GM19468 (cell line): ENCODE measurements at regions not wholly inside any gene's neighbourhood (a gene's known extent, or its start where the extent isn't known, plus 50 kb on each side); places are given as distances from the start of the nearest gene placed in this dataset.
"Not testable (repeated sequence)": the region's sequence is repeated elsewhere in the genome, so short reads cannot be mapped to it uniquely, and the experiment has no call there.

Experiments
- ATAC-seq: cut with Tn5 transposase; IDR thresholded peaks from one replicate; pipeline ENCODE4 v1.9.1; 2021; ENCODE audit warnings: mild to moderate bottlenecking, moderate library complexity, moderate number of reproducible peaks; ENCODE audit not compliant: unreplicated experiment; ENCODE audit errors: extremely low read depth

DNA sequence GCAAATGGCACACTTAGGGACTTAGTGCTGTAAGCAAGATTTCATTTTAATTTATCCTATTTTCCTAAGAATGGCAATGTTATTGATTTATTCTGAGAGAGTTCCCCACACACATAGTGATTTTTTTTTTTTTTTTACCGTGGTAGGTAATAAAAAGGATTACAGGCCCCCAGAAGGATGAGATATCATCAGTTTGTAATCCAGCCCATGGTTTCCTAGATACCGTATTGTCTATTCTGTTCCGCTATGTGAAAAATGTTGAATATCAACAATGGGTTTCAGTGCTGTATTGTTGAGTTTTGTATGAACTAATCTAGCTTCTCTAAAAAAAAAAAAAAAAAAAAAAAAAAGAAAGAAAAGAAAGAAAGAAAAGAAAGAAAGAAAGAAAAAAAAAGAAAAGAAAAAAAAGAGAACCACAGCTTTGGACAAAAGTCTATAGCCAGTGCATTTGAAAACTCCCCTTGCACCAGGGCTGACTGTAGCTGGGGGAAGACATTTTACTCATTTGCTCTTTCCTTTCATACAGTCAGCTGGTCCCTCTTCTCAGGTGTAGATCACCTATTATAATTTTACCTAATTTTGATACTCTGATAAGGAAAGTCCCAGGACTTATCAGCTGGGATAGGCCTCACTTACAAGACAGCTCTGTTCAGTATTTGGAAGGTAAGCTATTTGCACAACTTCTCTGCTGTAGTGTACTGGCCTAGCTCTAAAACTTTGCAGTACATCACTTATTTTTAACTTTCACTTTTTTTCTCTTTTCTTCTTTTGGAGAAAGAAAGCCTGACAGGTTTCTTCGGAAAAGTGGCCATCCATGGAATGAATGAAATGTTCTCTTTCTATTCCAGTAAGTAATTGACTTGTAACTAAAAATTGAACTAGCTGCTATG lies 101.4 kb upstream of the SOX2 start:
- no peak for ATAC-seq

DNA sequence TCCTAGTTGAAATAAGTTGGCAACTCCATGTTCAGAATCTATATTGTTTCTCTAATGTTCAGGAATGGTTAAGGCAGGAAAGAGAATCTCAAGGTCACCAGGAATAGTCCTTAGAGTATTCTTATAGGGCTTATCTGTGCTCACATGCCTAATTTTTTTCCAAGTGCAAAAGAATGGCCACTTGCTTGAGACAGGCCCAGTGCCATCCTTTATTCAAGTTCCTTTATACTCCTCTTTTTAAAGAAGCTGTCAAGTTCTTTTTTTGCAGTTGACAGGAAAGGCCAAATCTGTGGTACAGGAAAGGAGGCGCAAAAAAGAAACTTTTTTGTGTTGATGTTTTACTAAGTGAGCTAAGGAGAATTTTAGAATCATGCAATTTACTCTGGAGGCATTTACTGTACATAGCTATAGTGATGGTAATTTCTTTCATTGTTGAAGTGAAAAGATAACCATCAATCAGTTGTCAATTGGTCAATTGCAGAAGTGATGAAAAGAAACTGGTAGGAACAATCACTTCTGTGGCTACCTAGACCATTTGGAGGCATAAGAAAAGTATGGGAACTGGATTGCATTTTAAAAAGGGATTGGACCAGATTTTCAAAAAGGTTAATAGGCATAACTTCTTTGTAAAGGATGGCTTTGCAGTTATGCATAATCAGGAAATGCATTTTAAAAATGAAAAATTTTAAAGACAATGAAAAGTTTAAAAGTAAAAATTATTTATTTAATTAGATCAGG lies 102.5 kb upstream of the SOX2 start:
- ATAC-seq = no peak

DNA sequence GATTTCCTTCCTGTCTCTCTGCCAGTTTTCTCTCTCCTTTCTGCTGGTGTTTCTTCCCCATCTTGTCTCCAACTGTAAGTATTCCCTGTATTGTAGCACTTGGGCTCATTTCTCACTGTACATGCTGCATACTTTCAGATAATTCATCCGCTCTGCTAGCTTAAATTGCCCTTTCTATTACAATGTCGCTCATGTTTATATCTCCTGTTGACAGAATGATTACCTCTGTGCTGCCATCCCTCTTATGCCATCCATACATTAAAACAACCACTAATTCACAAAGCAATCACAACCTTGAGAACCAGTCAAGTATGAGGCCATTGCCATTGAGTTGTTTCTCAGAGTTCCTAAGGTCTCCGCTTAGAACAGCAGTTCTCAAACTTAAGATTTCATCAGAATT lies 107.5 kb upstream of the SOX2 start:
- ATAC-seq = no peak

DNA sequence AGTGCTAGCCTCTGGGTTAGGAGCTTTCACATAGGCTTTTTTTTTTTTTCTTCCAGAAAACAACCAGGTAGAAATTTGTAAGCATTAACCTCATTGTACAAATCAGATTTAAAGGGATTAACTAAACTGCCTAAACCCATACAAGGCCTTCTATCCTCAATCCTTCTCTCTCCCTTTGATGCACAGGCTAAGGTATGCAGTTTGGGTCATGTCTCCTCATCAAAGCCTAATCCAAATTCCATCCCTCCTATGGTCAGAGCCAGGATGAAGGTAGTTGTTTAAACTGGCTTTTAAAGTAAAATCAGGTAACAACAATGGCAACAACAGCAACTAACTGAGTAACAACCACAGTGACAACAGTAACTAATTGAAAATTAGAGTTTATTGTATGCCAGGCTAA lies 115.6 kb upstream of the SOX2 start:
- no peak for ATAC-seq

DNA sequence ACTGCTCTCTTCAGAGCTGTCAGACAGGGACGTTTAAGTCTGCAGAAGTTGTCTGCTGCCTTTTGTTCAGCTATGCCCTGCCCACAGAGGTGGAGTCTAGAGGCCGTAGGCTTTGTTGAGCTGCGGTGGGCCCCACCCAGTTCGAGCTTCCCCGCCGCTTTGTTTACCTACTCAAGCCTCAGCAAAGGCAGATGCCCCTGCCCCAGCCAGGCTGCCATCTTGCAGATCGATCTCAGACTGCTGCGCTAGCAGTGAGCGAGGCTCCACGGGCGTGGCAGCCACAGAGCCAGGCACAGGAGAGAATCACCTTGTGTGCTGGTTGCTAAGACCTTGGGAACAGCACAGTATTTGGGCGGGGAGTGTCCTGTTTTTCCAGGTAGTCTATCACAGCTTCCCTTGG lies 120.8 kb upstream of the SOX2 start:
- not testable (repeated sequence) for ATAC-seq

DNA sequence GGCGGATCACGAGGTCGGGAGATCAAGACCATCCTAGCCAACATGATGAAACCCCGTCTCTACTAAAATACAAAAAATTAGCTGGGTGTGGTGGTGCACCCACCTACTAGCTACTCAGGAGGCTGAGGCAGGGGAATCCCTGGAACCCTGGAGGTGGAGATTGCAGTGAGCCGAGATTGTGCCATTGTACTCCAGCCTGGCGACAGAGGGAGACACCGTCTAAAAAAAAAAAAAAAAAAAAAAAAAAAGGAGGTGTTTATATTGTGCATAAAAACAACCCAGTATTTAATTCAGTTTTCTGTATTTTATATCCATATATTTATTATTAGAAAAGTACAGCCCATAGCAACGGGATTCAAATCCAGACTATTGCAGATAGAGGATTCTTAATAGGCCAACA lies 129.1 kb upstream of the SOX2 start:
- no peak for ATAC-seq

DNA sequence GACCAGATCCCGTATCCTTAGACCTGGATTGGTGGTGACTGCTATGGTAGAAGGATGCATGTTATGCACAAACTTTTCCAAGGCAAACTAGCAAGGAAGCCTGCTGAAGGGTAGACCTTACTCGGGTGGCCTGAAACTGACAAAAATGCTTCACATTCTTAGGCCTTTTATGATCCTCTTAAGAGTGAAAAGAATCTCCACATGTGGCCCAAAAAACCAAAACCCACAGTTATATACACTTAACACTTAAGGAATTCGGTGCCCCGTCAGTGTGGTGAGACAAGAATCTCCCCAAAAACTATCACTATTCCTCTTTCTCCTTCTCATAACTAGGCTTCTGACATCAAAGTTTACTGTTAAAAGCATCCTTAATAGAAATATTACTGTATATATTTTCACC lies 130.1 kb upstream of the SOX2 start:
- no peak for ATAC-seq

DNA sequence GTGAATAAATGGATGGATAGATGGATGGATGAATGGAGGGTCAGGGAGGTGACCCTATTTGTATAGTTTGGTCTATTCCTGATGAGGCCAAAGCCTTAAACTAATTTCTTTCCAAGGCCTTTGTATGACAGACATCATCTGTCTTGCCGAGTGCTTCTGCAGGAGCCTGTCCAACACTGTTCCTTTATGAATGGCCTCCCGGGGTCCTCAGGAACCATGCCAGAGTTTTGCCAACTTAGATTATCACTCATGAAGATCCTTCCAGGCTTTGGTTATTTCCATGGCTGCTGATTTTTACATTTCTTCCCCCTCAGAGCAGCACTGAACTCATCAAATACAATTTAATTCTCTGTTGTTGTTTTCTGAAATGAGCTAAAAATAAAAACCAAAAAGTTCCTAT lies 133.0 kb upstream of the SOX2 start:
- no peak for ATAC-seq

DNA sequence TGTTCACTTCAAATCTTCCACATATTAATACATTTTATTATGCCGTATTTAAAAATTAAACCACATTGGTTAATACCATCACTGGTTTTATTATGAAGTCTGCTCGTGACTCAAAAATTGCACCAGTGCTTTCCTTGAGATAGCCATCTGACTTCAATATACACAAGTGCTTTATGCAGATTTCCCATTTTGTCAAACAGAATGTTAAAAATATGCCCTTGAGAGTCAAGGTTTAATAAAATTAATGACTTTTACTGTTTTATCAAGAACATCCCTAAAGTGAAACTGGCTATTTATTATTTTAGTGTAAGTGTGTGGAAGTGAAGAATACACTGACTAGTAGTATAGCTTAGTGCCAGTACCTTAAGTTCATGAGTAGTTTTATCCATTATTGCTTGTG lies 139.3 kb upstream of the SOX2 start:
- ATAC-seq = no peak

DNA sequence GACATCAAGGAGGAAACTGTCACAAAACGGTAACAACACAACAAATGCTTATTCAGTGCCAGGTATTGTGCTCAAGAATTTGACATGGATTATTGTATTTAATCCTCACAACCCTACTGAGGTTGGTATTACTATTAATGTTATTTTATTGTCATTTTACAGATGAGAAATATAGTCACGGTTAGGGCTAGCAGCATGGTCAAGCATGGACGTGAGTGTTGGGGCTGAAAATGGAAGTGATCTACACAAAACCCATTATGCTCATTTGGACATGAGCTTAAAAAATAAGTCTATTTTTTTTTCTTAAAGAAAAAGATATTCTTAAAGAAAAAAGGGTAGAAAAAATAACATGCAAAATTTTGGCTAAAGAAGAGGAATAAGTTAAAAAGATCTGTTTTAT lies 141.3 kb upstream of the SOX2 start:
- ATAC-seq = no peak

DNA sequence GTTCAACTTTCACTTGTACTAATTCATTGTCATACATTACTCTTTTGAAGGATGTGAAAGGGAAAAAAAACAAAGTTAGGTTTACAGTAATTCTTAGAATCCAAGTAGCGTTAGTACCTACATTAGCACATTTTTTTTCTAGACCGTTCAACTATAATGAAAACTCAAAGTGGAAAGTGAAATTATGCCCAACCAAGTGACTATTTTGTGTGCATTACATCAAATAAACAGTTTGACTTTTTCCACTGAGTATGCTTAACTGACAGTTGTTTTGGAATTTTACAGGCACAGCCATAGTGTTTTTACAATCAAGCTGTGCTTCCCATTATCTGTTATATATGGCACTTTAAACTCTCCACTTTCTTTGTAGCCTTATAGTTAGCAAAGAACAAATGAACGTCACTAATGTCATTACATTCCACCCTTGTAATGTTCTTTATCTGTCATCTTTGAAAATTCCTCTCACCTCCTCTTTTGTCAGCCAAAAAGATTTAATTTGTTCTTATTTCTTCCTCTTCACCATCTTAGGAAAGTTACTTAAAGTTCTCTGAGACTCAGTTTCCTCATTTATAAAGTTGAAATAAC lies 142.3 kb upstream of the SOX2 start:
- no peak for ATAC-seq

DNA sequence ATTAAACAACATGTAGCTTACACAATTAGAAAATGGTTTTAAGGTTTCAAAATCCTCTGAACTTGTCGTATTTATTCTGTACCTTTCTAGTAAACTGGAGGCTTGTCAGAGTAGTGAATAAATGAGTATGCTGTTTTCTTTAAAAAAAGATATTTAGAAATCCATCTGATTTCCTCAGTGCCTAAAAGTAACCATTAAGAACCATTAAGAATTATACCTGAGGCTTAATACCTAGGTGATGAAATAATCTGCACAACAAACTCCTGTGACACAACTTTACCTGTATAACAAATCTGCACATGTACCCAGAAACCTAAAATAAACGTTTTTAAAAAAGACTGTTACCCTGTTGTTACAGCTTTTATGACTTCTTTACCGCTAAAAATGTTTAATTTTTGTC lies 143.0 kb upstream of the SOX2 start:
- ATAC-seq = no peak

DNA sequence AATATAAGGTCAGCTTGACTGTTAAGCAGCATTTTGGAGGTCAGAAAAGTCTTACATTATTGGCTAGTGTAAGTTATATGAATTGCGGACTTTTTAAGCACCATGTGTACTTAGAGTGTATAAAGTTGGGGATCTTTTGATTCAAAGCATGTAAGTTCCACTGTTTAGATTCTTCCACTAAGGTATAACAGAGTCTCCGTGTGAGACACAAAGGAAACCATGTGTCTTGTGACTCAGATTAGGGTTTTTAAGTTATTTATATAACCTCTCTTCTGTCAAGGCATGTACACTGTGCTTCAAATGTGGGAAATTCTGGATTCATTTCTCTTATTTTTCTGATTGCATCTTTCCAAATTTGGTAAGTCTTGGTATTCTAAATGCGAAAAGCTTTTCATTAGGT lies 143.5 kb upstream of the SOX2 start:
- ATAC-seq = no peak

DNA sequence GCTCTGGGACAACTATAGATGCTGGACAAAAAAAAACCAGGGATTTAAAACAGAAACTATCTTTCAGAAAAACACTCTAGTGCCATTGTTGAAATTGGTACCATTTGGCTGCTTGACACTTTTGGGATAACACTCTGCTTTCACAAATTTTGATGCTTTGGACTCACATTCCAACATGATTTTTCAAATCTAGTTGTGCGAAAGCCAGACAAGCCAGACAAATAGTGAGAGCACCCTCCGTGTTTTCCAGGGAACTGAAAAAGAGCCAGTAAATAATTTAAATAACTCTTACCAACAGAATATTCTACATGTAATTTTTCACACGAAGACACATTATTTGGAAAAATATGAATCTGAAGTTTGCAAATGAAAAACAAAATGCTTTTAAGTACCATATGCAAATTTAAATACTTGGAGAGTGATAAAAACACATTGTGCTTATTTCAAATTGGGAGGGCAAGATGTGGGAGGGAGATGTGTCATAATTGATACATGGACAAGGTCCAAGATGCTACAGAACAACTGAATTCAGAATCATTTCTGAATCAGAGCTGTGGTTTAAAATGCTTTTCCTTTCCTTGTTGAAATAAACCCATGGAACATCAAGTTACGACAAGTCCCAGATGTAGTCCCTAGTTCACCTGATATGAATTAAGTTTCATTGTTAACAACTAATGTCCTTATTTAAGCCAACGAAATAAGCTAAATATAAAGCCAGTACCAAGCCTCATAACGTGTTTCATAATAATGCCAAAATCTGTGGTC lies 144.2 kb upstream of the SOX2 start:
- ATAC-seq = no peak

DNA sequence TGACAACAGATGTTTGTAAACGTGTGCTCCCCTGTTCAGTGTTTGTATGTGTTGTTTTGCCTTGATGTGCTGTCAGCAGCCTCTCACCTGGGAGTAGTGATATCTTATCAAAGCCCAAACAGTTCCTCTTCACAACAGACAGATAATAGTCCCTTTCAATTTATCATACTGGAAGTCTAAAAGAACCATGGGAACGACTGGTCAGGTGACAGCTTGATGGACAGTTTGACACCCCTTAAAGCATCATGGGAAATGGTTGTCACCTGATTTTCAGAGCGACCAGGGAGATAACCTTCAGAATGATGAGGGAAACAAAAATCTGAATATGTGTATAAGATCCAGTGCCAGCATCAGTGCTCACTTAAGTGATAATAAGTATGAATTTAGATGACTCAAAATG lies 146.3 kb upstream of the SOX2 start:
- ATAC-seq = no peak

DNA sequence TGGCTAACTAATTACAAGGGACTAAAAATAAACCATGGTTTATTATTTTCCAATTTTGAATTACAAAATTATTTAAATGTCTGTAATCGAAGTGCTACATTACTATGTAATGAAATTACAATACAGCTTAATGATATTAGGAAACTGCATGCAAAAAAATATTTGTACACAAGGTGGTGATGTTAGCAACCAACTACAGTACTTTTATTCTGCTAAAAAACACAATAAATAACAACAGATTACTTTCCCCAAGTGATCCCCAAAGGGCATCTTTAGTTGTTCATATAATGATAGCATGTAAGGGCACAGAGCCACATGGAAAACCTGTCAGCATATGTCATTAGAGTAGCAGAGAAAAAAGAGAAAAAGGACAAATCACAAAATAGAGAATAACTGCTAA lies 147.5 kb upstream of the SOX2 start:
- no peak for ATAC-seq

DNA sequence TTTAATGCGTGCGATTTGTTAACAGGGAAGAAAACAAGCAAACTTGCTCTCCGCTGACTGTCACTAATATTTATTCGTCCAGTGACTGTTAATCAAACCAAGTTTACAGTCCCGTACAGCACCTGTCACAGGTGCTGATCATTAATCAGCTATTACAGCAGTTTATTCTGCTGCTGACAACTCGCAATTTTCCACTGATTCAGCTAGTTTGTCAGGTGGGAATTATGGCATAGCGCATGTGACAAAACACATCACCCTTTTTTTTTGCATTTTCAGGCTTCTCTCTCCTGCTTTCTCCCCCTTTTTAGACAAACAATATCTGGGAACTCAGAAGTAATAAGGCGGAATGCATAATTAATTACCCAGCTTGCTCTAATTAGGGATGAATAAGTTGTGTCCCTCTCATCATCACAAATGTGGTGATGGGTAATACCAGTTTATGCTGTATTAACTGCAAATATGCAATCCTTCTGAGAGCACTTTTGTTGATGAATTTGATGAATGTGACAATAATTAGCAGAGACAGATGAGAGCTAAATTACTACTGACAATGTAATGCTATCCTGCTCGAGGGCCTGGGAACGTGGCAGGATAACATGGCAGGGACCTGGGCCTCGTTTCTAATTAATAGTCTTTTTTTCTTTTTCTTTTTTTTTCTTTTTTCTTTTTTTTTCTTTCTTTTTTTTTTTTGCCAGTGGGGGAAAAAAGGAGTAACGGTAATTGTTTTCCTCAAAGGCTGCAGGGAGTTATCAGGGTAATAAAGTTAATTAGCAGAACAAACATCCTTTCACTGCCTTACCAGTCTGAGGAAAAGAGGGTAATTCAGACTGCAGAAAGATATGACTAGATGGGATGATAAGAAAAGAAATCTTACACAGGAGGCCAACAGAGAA lies 150.3 kb upstream of the SOX2 start:
- ATAC-seq = no peak

DNA sequence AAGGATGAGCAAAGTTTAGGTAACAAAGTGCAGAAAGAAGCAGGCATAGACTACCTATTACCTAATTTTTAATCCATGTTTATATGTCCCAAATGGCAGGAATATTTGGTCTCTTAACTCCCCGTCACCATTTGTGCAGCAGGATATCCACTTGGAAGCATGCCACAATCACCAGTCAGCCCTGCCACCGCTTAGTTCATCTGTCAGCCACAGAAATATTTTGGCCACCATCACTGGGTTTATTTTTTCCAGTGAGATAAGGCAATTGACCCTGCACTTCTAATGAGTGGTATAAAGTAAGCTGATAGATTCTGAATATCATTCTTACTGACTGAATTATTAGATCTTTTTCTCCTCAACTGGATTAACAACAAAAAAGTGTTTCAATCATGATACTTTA lies 152.9 kb upstream of the SOX2 start:
- ATAC-seq = no peak

DNA sequence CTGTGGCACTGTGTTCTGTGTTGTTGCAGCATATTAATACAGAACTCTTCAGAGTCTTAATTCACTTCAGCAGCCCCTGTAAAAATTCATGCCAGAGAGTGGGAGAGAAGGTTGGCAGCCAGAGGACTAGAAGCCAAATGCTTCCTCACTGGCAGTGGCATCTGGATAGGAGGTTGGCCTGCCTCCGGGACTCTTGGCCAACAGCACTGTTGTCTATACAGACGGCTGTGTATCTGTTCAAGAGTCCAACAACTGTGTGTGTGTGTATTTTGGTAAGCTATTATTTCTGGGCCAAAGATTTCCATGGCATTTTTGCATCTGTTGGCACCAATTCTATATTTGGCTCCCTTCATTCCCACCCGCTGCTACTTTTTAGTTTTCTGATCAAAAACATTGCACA lies 156.0 kb upstream of the SOX2 start:
- no peak for ATAC-seq
